Smooth muscle cell (in vitro differentiated cells): ENCODE measurements at regions not wholly inside any gene's neighbourhood (a gene's known extent, or its start where the extent isn't known, plus 50 kb on each side); places are given as distances from the start of the nearest gene placed in this dataset.
A peak's percentile ranks its signal among the peaks of the same experiment; 100 is the strongest.

Experiments
- DNase-seq: peaks from one replicate; lab custom pipeline; 2025; ENCODE audit not compliant: unreplicated experiment; lab: John Stamatoyannopoulos, UW
- H2AFZ ChIP-seq: fragments of 200-600 bp; sonication (generic); 2 replicates; pipeline ENCODE4 v1.6.0; 2016; ENCODE audit warnings: antibody characterized with exemption, low read depth, mild to moderate bottlenecking
- H3F3A ChIP-seq: fragments of 200-600 bp; sonication (generic); 2 replicates; pipeline ENCODE4 v1.6.0; 2017; ENCODE audit warnings: antibody characterized with exemption, low read depth
- H3K27ac ChIP-seq: fragments of 200-600 bp; sonication (generic); 2 replicates; pipeline ENCODE4 v1.5.1; 2016; ENCODE audit warnings: low read depth, mild to moderate bottlenecking
- H3K27me3 ChIP-seq: fragments of 200-600 bp; sonication (generic); 2 replicates; pipeline ENCODE4 v1.6.1; 2016; ENCODE audit warnings: low read depth, mild to moderate bottlenecking
- H3K36me3 ChIP-seq: fragments of 200-600 bp; sonication (generic); 2 replicates; pipeline ENCODE4 v1.5.1; 2016; ENCODE audit warnings: low read depth
- H3K4me1 ChIP-seq: fragments of 200-600 bp; sonication (generic); 2 replicates; pipeline ENCODE4 v1.5.1; 2016; ENCODE audit warnings: low read depth
- H3K4me2 ChIP-seq: fragments of 200-600 bp; sonication (generic); 2 replicates; pipeline ENCODE4 v1.6.0; 2016; ENCODE audit warnings: mild to moderate bottlenecking
- H3K4me3 ChIP-seq: fragments of 200-600 bp; sonication (generic); 2 replicates; pipeline ENCODE4 v1.5.1; 2016; ENCODE audit warnings: mild to moderate bottlenecking
- H3K79me2 ChIP-seq: fragments of 200-600 bp; sonication (generic); 2 replicates; pipeline ENCODE4 v1.6.0; 2016; ENCODE audit warnings: low read depth, mild to moderate bottlenecking
- H3K9ac ChIP-seq: fragments of 200-600 bp; sonication (generic); 2 replicates; pipeline ENCODE4 v1.6.0; 2016; ENCODE audit warnings: low read depth
- H3K9me3 ChIP-seq: fragments of 200-600 bp; sonication (generic); replicated peaks from 2 replicates; pipeline ENCODE4 v1.5.1; 2016; ENCODE audit warnings: low read depth
- H4K20me1 ChIP-seq: fragments of 200-600 bp; sonication (generic); 2 replicates; pipeline ENCODE4 v1.6.0; 2016; ENCODE audit warnings: low read depth
- WGBS: methylation state at CpG from one replicate; pipeline ENCODE4 v1.1.7; 2016; ENCODE audit warnings: low lambda C conversion rate; 5-methylcytosine and 5-hydroxymethylcytosine counted together
- TF ChIP-seq, protein P1 (sequence below): fragments of 200-600 bp; sonication (generic); IDR thresholded peaks from 2 replicates; pipeline ENCODE4 v1.5.1; 2017; ENCODE audit warnings: borderline replicate concordance, mild to moderate bottlenecking, antibody characterized with exemption; ENCODE audit not compliant: insufficient read depth, poor library complexity, severe bottlenecking

DNA sequence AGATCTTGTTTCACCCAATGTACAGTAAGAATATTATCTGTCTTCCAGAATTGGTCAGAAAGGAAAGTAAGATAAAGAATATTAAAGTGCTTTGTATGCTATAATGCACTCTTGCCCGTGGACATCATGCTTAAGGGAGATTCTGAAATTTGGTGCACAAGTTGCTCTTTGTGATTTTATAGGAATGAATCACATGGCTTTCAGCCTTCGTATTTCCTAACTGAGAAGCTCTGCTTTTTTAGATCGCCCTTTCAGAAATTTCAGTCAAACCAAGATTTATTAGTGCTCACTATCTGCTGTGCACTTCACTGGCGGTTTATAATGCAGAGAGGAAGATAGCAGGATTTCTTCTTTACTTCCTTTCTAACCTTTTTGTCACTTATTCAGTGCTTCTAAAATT, 1248.5 kb upstream of the LRRN3 start:
- WGBS = 45% methylated on average over 4 of the region's 4 CpGs
- TF ChIP-seq, protein P1, sequence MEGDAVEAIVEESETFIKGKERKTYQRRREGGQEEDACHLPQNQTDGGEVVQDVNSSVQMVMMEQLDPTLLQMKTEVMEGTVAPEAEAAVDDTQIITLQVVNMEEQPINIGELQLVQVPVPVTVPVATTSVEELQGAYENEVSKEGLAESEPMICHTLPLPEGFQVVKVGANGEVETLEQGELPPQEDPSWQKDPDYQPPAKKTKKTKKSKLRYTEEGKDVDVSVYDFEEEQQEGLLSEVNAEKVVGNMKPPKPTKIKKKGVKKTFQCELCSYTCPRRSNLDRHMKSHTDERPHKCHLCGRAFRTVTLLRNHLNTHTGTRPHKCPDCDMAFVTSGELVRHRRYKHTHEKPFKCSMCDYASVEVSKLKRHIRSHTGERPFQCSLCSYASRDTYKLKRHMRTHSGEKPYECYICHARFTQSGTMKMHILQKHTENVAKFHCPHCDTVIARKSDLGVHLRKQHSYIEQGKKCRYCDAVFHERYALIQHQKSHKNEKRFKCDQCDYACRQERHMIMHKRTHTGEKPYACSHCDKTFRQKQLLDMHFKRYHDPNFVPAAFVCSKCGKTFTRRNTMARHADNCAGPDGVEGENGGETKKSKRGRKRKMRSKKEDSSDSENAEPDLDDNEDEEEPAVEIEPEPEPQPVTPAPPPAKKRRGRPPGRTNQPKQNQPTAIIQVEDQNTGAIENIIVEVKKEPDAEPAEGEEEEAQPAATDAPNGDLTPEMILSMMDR = no peak

DNA sequence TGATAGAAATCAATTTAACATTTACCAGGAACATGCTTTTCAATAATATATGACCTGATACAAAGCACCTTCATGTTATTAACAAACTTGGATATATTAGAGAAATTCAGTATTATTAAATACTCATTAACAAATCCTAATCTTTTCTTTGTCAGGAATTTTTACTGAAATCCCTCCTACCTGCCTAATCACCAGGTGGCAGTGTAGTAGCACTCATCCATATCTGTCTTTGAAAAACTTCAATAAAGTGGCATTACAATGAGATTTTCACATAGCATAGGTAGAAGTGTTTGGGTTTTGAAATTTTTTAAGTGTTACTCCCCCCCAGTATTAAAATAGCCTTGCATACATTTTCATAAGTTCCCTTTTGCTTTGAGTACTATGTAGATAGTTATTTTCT, 1246.6 kb upstream of the LRRN3 start:
- no peaks in the 10 kb centered on the region for H3K4me1 ChIP-seq
- no peaks in the 10 kb centered on the region for H3K9me3 ChIP-seq
- H3K4me2 ChIP-seq = no peak overlapping the region
- TF ChIP-seq, protein P1 = peak; percentile 33
- no peaks in the 10 kb centered on the region for H3F3A ChIP-seq
- no peaks in the 10 kb centered on the region for H3K79me2 ChIP-seq
- no peaks in the 10 kb centered on the region for H3K36me3 ChIP-seq
- H2AFZ ChIP-seq = no peak overlapping the region
- no peak overlapping the region for H3K27ac ChIP-seq
- H3K9ac ChIP-seq = no peak overlapping the region
- H4K20me1 ChIP-seq = no peaks in the 10 kb centered on the region
- DNase-seq = no peak
- H3K27me3 ChIP-seq = no peaks in the 10 kb centered on the region
- no peak overlapping the region for H3K4me3 ChIP-seq

More for the DNA sequence above, 1248.5 kb upstream of the LRRN3 start:
- Histone ChIP-seq H4K20me1 (no peaks in the 10 kb centered on the region), H3K27me3 (no peaks in the 10 kb centered on the region), H3K4me3 (no peak overlapping the region), H3K9me3 (no peaks in the 10 kb centered on the region), H3K9ac (no peak overlapping the region), H3K79me2 (no peaks in the 10 kb centered on the region), H2AFZ (peak overlapping the region; percentile 30), H3K36me3 (no peaks in the 10 kb centered on the region), H3K4me2 (no peak overlapping the region), H3K27ac (no peak overlapping the region), H3F3A (no peaks in the 10 kb centered on the region), H3K4me1 (no peaks in the 10 kb centered on the region)
- DNase-seq = no peak

DNA sequence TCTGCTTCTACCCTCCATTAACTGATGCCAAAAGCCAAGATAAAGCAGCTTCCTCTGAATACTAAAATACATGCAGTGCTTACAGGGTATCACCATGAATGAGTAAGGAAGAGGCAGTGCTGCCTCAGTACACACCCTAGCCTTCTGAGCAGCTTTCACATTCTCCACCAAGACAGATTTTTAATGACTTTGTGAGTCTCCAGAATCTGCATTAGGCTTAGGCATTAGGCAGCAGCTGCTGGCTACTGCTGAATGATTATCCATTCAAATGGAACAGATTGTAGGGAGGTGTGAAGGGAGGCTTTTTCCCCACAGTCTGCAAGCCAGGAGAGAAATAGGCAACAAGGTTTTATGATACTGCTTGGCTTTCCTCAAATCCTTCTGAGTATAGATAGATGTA, 1226.7 kb upstream of the LRRN3 start:
- peaks cover 4% of the 10 kb centered on the region for H3K4me1 ChIP-seq
- H3K4me2 ChIP-seq = no peak overlapping the region
- DNase-seq = no peak
- H3K36me3 ChIP-seq = no peaks in the 10 kb centered on the region
- H3K9ac ChIP-seq = no peak overlapping the region
- TF ChIP-seq, protein P1 = no peak
- H2AFZ ChIP-seq = no peak overlapping the region
- H3K27ac ChIP-seq = no peak overlapping the region
- H3K4me3 ChIP-seq = no peak overlapping the region
- H3K9me3 ChIP-seq = no peaks in the 10 kb centered on the region
- H3F3A ChIP-seq = no peaks in the 10 kb centered on the region
- no peaks in the 10 kb centered on the region for H4K20me1 ChIP-seq
- no peaks in the 10 kb centered on the region for H3K79me2 ChIP-seq
- no peaks in the 10 kb centered on the region for H3K27me3 ChIP-seq

DNA sequence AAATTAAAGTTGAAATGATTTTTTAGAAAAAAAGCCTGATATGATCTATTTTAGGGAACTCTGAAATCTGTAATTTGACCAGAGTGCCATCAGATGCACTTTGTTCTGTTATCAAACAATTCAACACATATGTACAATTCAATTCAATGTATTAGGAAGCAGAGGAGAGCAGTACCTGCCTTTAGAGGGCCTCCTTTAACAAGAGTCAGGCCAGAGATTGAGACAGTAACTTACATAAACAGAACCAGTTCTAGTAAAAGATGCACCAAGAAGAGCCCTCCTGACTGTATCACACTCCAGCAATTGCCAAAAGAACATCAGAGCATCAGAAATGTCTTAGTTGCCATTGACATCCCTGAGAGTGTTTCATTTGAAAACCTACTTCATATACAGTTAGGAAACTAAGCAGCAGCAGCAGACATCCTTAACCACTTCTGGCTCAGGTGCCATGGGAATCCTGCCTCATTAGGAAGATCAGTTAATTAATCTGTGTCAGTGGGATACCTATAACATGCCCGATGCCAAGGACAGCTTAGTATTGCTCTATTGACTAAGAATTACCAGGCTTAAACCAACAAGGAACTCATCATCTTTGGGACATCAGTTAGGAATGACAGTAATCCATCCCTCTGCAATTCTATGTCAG, 1222.6 kb upstream of the LRRN3 start:
- no peak for DNase-seq
- H3F3A ChIP-seq = no peaks in the 10 kb centered on the region
- H4K20me1 ChIP-seq = no peaks in the 10 kb centered on the region
- WGBS = 85% methylated on average over 1 of the region's 1 CpG
- no peak overlapping the region for H3K9ac ChIP-seq
- no peak overlapping the region for H2AFZ ChIP-seq
- H3K27ac ChIP-seq = no peak overlapping the region
- TF ChIP-seq, protein P1 = no peak
- H3K79me2 ChIP-seq = no peaks in the 10 kb centered on the region
- no peak overlapping the region for H3K4me3 ChIP-seq
- H3K27me3 ChIP-seq = no peaks in the 10 kb centered on the region
- no peaks in the 10 kb centered on the region for H3K36me3 ChIP-seq
- no peak overlapping the region for H3K4me2 ChIP-seq
- no peaks in the 10 kb centered on the region for H3K9me3 ChIP-seq
- H3K4me1 ChIP-seq = peaks cover 4% of the 10 kb centered on the region
